Parathyroid adenoma (tissue), 2 donors: ENCODE measurements at regions not wholly inside any gene's neighbourhood (a gene's known extent, or its start where the extent isn't known, plus 50 kb on each side); places are given as distances from the start of the nearest gene placed in this dataset.

ENCODE experiments used
- H2AFZ ChIP-seq: fragments of 300-600 bp; sonication (generic); one replicate; pipeline ENCODE4 v1.7.0; 2017; ENCODE audit warnings: antibody characterized with exemption, mild to moderate bottlenecking
- H3K27ac ChIP-seq: fragments of 300-600 bp; sonication (generic); one replicate; pipeline ENCODE4 v1.7.0; 2017
- H3K27me3 ChIP-seq: fragments of 300-600 bp; sonication (generic); one replicate; pipeline ENCODE4 v1.7.0; 2017; ENCODE audit warnings: low read length; ENCODE audit not compliant: control insufficient read depth, insufficient read depth
- H3K36me3 ChIP-seq: fragments of 300-600 bp; sonication (generic); one replicate; pipeline ENCODE4 v1.7.0; 2017; ENCODE audit warnings: low read length; ENCODE audit not compliant: control insufficient read depth, insufficient read depth
- H3K4me1 ChIP-seq: fragments of 300-600 bp; sonication (generic); one replicate; pipeline ENCODE4 v1.7.0; 2017; ENCODE audit warnings: control low read depth
- H3K4me2 ChIP-seq: fragments of 300-600 bp; sonication (generic); one replicate; pipeline ENCODE4 v1.7.0; 2017; ENCODE audit warnings: low read length
- H3K4me3 ChIP-seq: fragments of 300-600 bp; sonication (generic); one replicate; pipeline ENCODE4 v1.7.0; 2017; ENCODE audit warnings: low read depth, low read length
- H3K79me2 ChIP-seq: fragments of 300-600 bp; sonication (generic); one replicate; pipeline ENCODE4 v1.7.0; 2017; ENCODE audit warnings: control low read depth
- H3K9ac ChIP-seq: fragments of 300-600 bp; sonication (generic); one replicate; pipeline ENCODE4 v1.7.0; 2017; ENCODE audit warnings: mild to moderate bottlenecking
- H3K9me3 ChIP-seq: fragments of 300-600 bp; sonication (generic); one replicate; pipeline ENCODE4 v1.7.0; 2017; ENCODE audit warnings: low read length; ENCODE audit not compliant: control insufficient read depth
- CTCF ChIP-seq: fragments of 300-600 bp; sonication (generic); IDR thresholded peaks from one replicate; pipeline ENCODE4 v1.7.0; 2017; ENCODE audit warnings: antibody characterized with exemption, mild to moderate bottlenecking
- donor health status: primary hyperparathyroidism.

- H3K36me3 ChIP-seq = no peaks in the 10 kb centered on the region
- H3K27ac ChIP-seq = no peak overlapping the region
- no peaks in the 10 kb centered on the region for H3K27me3 ChIP-seq
- H3K4me1 ChIP-seq = peaks cover under 1% of the 10 kb centered on the region
- H2AFZ ChIP-seq = no peak overlapping the region
- no peak overlapping the region for H3K4me2 ChIP-seq
- H3K9me3 ChIP-seq = no peaks in the 10 kb centered on the region
- no peak overlapping the region for H3K4me3 ChIP-seq
- TF ChIP-seq CTCF = no peak
- no peaks in the 10 kb centered on the region for H3K79me2 ChIP-seq
- no peak overlapping the region for H3K9ac ChIP-seq
These were observed 190.2 kb upstream of the DPH6 start for GRCh38 chr15:35736150-35736549.

GRCh38 chr15:35737441-35737840 lies 191.5 kb upstream of the DPH6 start:
- Histone ChIP-seq H3K9ac (no peak overlapping the region), H3K4me1 (peaks cover 4% of the 10 kb centered on the region), H3K36me3 (no peaks in the 10 kb centered on the region), H3K4me2 (no peak overlapping the region), H3K9me3 (no peaks in the 10 kb centered on the region), H3K4me3 (no peak overlapping the region), H3K27me3 (no peaks in the 10 kb centered on the region), H3K79me2 (no peaks in the 10 kb centered on the region), H3K27ac (no peak overlapping the region), H2AFZ (no peak overlapping the region)
- TF ChIP-seq CTCF = no peak

GRCh38 chr15:35738370-35738769 lies 192.4 kb upstream of the DPH6 start:
- peaks cover 4% of the 10 kb centered on the region for H3K4me1 ChIP-seq
- H3K27ac ChIP-seq = no peak overlapping the region
- no peaks in the 10 kb centered on the region for H3K36me3 ChIP-seq
- H2AFZ ChIP-seq = no peak overlapping the region
- no peaks in the 10 kb centered on the region for H3K79me2 ChIP-seq
- no peak overlapping the region for H3K4me2 ChIP-seq
- no peak overlapping the region for H3K4me3 ChIP-seq
- no peaks in the 10 kb centered on the region for H3K9me3 ChIP-seq
- no peaks in the 10 kb centered on the region for H3K27me3 ChIP-seq
- no peak overlapping the region for H3K9ac ChIP-seq
- no peak for TF ChIP-seq CTCF

- H3K27me3 ChIP-seq = no peaks in the 10 kb centered on the region
- no peaks in the 10 kb centered on the region for H3K79me2 ChIP-seq
- H3K27ac ChIP-seq = no peak overlapping the region
- H2AFZ ChIP-seq = peak overlapping the region; percentile 38
- TF ChIP-seq CTCF = no peak
- H3K9ac ChIP-seq = no peak overlapping the region
- no peak overlapping the region for H3K4me2 ChIP-seq
- no peaks in the 10 kb centered on the region for H3K9me3 ChIP-seq
- peaks cover 4% of the 10 kb centered on the region for H3K4me1 ChIP-seq
- H3K4me3 ChIP-seq = no peak overlapping the region
- no peaks in the 10 kb centered on the region for H3K36me3 ChIP-seq
These were observed 194.8 kb upstream of the DPH6 start for GRCh38 chr15:35740761-35741160.

- H3K79me2 ChIP-seq = no peaks in the 10 kb centered on the region
- no peak for TF ChIP-seq CTCF
- H3K27ac ChIP-seq = no peak overlapping the region
These were observed 195.4 kb upstream of the DPH6 start for GRCh38 chr15:35741395-35741794.

More at GRCh38 chr15:35741395-35741794, 195.4 kb upstream of the DPH6 start:
- peak overlapping the region; percentile 38 for H2AFZ ChIP-seq
- H3K9me3 ChIP-seq = no peaks in the 10 kb centered on the region
- H3K4me3 ChIP-seq = no peak overlapping the region
- H3K27me3 ChIP-seq = no peaks in the 10 kb centered on the region
- peaks cover 4% of the 10 kb centered on the region for H3K4me1 ChIP-seq
- H3K4me2 ChIP-seq = no peak overlapping the region
- H3K9ac ChIP-seq = no peak overlapping the region
- H3K36me3 ChIP-seq = no peaks in the 10 kb centered on the region
